Loucy (cell line): ENCODE measurements at regions not wholly inside any gene's neighbourhood (a gene's known extent, or its start where the extent isn't known, plus 50 kb on each side); places are given as distances from the start of the nearest gene placed in this dataset.

Experiments
- H2AFZ ChIP-seq: fragments of 200-600 bp; sonication (generic); 2 replicates; pipeline ENCODE4 v1.6.0; 2016; ENCODE audit warnings: antibody characterized with exemption, mild to moderate bottlenecking, low read length, moderate library complexity
- H3F3A ChIP-seq: fragments of 200-600 bp; 2 replicates; pipeline ENCODE4 v1.6.0; 2016; ENCODE audit warnings: antibody characterized with exemption, low read depth, mild to moderate bottlenecking
- H3K27me3 ChIP-seq: fragments of 200-600 bp; sonication (generic); 2 replicates; pipeline ENCODE4 v1.6.1; 2014; ENCODE audit warnings: low read length, mild to moderate bottlenecking; ENCODE audit not compliant: insufficient read depth, poor library complexity, severe bottlenecking
- H3K36me3 ChIP-seq: fragments of 200-600 bp; sonication (generic); 2 replicates; pipeline ENCODE4 v1.6.1; 2016; ENCODE audit warnings: low read length; ENCODE audit not compliant: insufficient read depth
- H3K4me1 ChIP-seq: fragments of 200-600 bp; sonication (generic); 2 replicates; pipeline ENCODE4 v1.5.1; 2014; ENCODE audit warnings: low read length, mild to moderate bottlenecking; ENCODE audit not compliant: insufficient read depth, poor library complexity, severe bottlenecking
- H3K4me2 ChIP-seq: fragments of 200-600 bp; sonication (generic); 2 replicates; pipeline ENCODE4 v1.6.0; 2014; ENCODE audit warnings: antibody characterized with exemption, low read length, low read depth, mild to moderate bottlenecking; ENCODE audit not compliant: poor library complexity, severe bottlenecking
- H3K4me3 ChIP-seq: fragments of 200-600 bp; sonication (generic); 2 replicates; pipeline ENCODE4 v1.5.1; 2014; ENCODE audit warnings: low read length, mild to moderate bottlenecking, mixed read lengths; ENCODE audit not compliant: poor library complexity, severe bottlenecking
- H3K79me2 ChIP-seq: fragments of 200-600 bp; sonication (generic); 2 replicates; pipeline ENCODE4 v1.6.1; 2014; ENCODE audit warnings: low read length; ENCODE audit not compliant: insufficient read depth
- H3K9ac ChIP-seq: fragments of 200-600 bp; sonication (generic); 2 replicates; pipeline ENCODE4 v1.6.0; 2014; ENCODE audit warnings: mild to moderate bottlenecking, low read depth, low read length, moderate library complexity; ENCODE audit not compliant: poor library complexity, severe bottlenecking
- H3K9me2 ChIP-seq: fragments of 200-600 bp; sonication (generic); replicated peaks from 2 replicates; pipeline ENCODE4 v1.6.1; 2016; ENCODE audit warnings: low read depth, low read length, mixed read lengths
- H3K9me3 ChIP-seq: fragments of 200-600 bp; sonication (generic); 2 replicates; pipeline ENCODE4 v1.6.1; 2014; ENCODE audit warnings: mild to moderate bottlenecking, antibody characterized with exemption, low read length, low read depth; ENCODE audit not compliant: insufficient read depth
- H4K20me1 ChIP-seq: fragments of 200-600 bp; sonication (generic); 2 replicates; pipeline ENCODE4 v1.6.0; 2014; ENCODE audit warnings: antibody characterized with exemption, low read length, mild to moderate bottlenecking; ENCODE audit not compliant: insufficient read depth, poor library complexity, severe bottlenecking
- EZH2phosphoT487 ChIP-seq: fragments of 200-600 bp; IDR thresholded peaks from 2 replicates; pipeline ENCODE4 v1.6.1; 2018; ENCODE audit warnings: antibody characterized with exemption, mild to moderate bottlenecking, moderate library complexity, borderline replicate concordance
- TF ChIP-seq, protein P1 (sequence below): fragments of 200-600 bp; sonication (generic); conservative IDR thresholded peaks from 2 replicates; pipeline ENCODE4 v1.5.1; 2014; ENCODE audit warnings: mild to moderate bottlenecking, antibody characterized with exemption, low read length

GRCh38 chr1:4415476-4415875 lies 238.9 kb upstream of the AJAP1 start:
- Histone ChIP-seq H3F3A (no peaks in the 10 kb centered on the region), H4K20me1 (no peaks in the 10 kb centered on the region), H3K9me3 (peaks cover 13% of the 10 kb centered on the region; the same call in 1 of the 2 replicates), H3K4me2 (no peak overlapping the region), H3K9ac (no peak overlapping the region), H3K36me3 (no peaks in the 10 kb centered on the region), H2AFZ (no peak overlapping the region), H3K79me2 (no peaks in the 10 kb centered on the region), H3K4me3 (no peak overlapping the region), H3K27me3 (no peaks in the 10 kb centered on the region), H3K9me2 (no peaks in the 10 kb centered on the region), H3K4me1 (no peaks in the 10 kb centered on the region)
- no peak for TF ChIP-seq EZH2phosphoT487
- TF ChIP-seq, protein P1, sequence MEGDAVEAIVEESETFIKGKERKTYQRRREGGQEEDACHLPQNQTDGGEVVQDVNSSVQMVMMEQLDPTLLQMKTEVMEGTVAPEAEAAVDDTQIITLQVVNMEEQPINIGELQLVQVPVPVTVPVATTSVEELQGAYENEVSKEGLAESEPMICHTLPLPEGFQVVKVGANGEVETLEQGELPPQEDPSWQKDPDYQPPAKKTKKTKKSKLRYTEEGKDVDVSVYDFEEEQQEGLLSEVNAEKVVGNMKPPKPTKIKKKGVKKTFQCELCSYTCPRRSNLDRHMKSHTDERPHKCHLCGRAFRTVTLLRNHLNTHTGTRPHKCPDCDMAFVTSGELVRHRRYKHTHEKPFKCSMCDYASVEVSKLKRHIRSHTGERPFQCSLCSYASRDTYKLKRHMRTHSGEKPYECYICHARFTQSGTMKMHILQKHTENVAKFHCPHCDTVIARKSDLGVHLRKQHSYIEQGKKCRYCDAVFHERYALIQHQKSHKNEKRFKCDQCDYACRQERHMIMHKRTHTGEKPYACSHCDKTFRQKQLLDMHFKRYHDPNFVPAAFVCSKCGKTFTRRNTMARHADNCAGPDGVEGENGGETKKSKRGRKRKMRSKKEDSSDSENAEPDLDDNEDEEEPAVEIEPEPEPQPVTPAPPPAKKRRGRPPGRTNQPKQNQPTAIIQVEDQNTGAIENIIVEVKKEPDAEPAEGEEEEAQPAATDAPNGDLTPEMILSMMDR, result no peak

DNA sequence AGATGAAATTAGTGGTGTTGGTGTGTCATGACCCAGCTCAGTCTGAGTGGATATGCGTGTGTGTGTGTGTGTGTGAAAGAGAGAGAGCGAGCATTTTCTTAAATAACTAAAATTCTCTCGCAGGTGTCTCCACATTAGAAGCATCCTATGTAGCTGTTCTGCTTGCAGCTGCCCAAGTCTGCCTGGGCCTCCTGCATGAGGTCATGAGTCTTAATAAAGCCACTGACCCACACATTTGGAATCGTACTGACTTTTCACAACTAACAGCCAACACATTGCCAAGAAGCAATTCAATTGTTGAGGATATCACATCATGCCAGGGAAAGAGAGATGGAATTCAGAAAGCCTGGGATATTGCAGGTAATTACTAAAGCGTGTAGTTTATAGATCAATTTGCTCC lies 238.2 kb upstream of the AJAP1 start:
- Histone ChIP-seq H3K9me3 (peaks cover 17% of the 10 kb centered on the region; the same call in 1 of the 2 replicates), H3K4me2 (no peak overlapping the region), H3K36me3 (no peaks in the 10 kb centered on the region), H3K27me3 (no peaks in the 10 kb centered on the region), H3K9me2 (no peaks in the 10 kb centered on the region), H3F3A (no peaks in the 10 kb centered on the region), H4K20me1 (no peaks in the 10 kb centered on the region), H3K79me2 (no peaks in the 10 kb centered on the region), H2AFZ (no peak overlapping the region), H3K4me3 (no peak overlapping the region), H3K9ac (no peak overlapping the region), H3K4me1 (no peaks in the 10 kb centered on the region)
- TF ChIP-seq EZH2phosphoT487, result no peak
- TF ChIP-seq, protein P1, result no peak

DNA sequence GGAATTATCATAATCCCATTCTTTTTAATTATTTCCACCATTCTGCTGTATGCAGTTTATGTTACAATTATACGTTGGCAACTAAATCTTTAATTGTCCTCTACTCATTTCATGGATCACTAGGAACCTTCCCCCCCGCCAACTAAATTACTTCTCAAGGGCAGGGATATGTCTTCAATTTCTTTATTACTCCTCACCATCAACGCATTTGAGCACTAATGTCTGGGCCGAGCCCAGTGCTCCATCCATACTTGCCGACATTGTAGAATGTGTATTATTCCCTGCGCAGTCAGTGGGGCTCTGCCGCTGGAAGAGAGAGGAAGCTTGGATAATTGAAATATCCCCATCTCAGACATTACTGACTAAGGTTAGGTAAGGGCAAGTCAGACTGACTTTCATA lies 236.4 kb upstream of the AJAP1 start:
- Histone ChIP-seq H3K9me2 (no peaks in the 10 kb centered on the region), H4K20me1 (no peaks in the 10 kb centered on the region), H3K4me2 (no peak overlapping the region), H3K36me3 (no peaks in the 10 kb centered on the region), H3K9ac (no peak overlapping the region), H2AFZ (no peak overlapping the region), H3K9me3 (peaks cover 17% of the 10 kb centered on the region; the same call in 1 of the 2 replicates), H3K27me3 (no peaks in the 10 kb centered on the region), H3F3A (no peaks in the 10 kb centered on the region), H3K79me2 (no peaks in the 10 kb centered on the region), H3K4me1 (no peaks in the 10 kb centered on the region), H3K4me3 (no peak overlapping the region)
- TF ChIP-seq EZH2phosphoT487, result no peak
- TF ChIP-seq, protein P1, result no peak
